ENCODE measurements at regions not wholly inside any gene's neighbourhood (a gene's known extent, or its start where the extent isn't known, plus 50 kb on each side); places are given as distances from the start of the nearest gene placed in this dataset.

GRCh38 chr7:13105209-13105608, 417.8 kb downstream of the ARL4A start:
- no peak overlapping the region for H3K4me3 ChIP-seq (ENCODE audit: low read length in 3 of 3)
- intact Hi-C loops (cut with DNase I): no loop called here
- no peaks in the 10 kb centered on the region for H3K36me3 ChIP-seq (ENCODE audit: control insufficient read depth in 2 of 3, insufficient read depth in 3 of 3, low read length in 3 of 3)
- no peaks in the 10 kb centered on the region for H3K4me1 ChIP-seq (ENCODE audit: control insufficient read depth in 2 of 3, insufficient read depth in 2 of 3, low read depth in 1 of 3, low read length in 3 of 3)
- FAIRE-seq: no peak
- H3K9ac ChIP-seq (ENCODE audit: low read length in 3 of 3): no peak overlapping the region
- no peaks in the 10 kb centered on the region for H3K9me3 ChIP-seq (ENCODE audit: control insufficient read depth in 2 of 3, insufficient read depth in 1 of 3, low read length in 3 of 3)
- no peaks in the 10 kb centered on the region for H3K27me3 ChIP-seq (ENCODE audit: control insufficient read depth, insufficient read depth, low read length)
- TF ChIP-seq CTCF (IDR thresholded peaks at IDR 0.05; ENCODE audit: borderline replicate concordance, extremely low read depth, insufficient read depth): no peak
- DNase-seq: no peak
- H3K27ac ChIP-seq (ENCODE audit: low read depth in 2 of 2, low read length in 2 of 2): no peak overlapping the region

- Histone ChIP-seq H3K4me1 (ENCODE audit: control insufficient read depth in 2 of 3, insufficient read depth in 2 of 3, low read depth in 1 of 3, low read length in 3 of 3) (no peaks in the 10 kb centered on the region), H3K27ac (ENCODE audit: low read depth in 2 of 2, low read length in 2 of 2) (no peak overlapping the region), H3K9me3 (ENCODE audit: control insufficient read depth in 2 of 3, insufficient read depth in 1 of 3, low read length in 3 of 3) (no peaks in the 10 kb centered on the region), H3K27me3 (ENCODE audit: control insufficient read depth, insufficient read depth, low read length) (no peaks in the 10 kb centered on the region), H3K4me3 (ENCODE audit: low read length in 3 of 3) (no peak overlapping the region), H3K9ac (ENCODE audit: low read length in 3 of 3) (no peak overlapping the region), H3K36me3 (ENCODE audit: control insufficient read depth in 2 of 3, insufficient read depth in 3 of 3, low read length in 3 of 3) (no peaks in the 10 kb centered on the region)
- DNase-seq: no peak
- no peak for FAIRE-seq
- intact Hi-C loops (cut with DNase I): no loop called here
- TF ChIP-seq CTCF (IDR thresholded peaks at IDR 0.05; ENCODE audit: borderline replicate concordance, extremely low read depth, insufficient read depth): no peak
Observed at GRCh38 chr7:13106513-13106912, 419.1 kb downstream of the ARL4A start.

GRCh38 chr7:13107291-13107690, 419.9 kb downstream of the ARL4A start:
- no peak for TF ChIP-seq CTCF (IDR thresholded peaks at IDR 0.05; ENCODE audit: borderline replicate concordance, extremely low read depth, insufficient read depth)
- Histone ChIP-seq H3K9me3 (ENCODE audit: control insufficient read depth in 2 of 3, insufficient read depth in 1 of 3, low read length in 3 of 3) (no peaks in the 10 kb centered on the region), H3K27ac (ENCODE audit: low read depth in 2 of 2, low read length in 2 of 2) (no peak overlapping the region), H3K36me3 (ENCODE audit: control insufficient read depth in 2 of 3, insufficient read depth in 3 of 3, low read length in 3 of 3) (no peaks in the 10 kb centered on the region), H3K4me3 (ENCODE audit: low read length in 3 of 3) (no peak overlapping the region), H3K27me3 (ENCODE audit: control insufficient read depth, insufficient read depth, low read length) (no peaks in the 10 kb centered on the region), H3K9ac (ENCODE audit: low read length in 3 of 3) (no peak overlapping the region), H3K4me1 (ENCODE audit: control insufficient read depth in 2 of 3, insufficient read depth in 2 of 3, low read depth in 1 of 3, low read length in 3 of 3) (no peaks in the 10 kb centered on the region)
- FAIRE-seq: no peak
- intact Hi-C loops (cut with DNase I): no loop called here
- DNase-seq: no peak

- no peak for TF ChIP-seq CTCF (IDR thresholded peaks at IDR 0.05; ENCODE audit: borderline replicate concordance, extremely low read depth, insufficient read depth)
- Histone ChIP-seq H3K36me3 (ENCODE audit: control insufficient read depth in 2 of 3, insufficient read depth in 3 of 3, low read length in 3 of 3) (no peaks in the 10 kb centered on the region), H3K4me1 (ENCODE audit: control insufficient read depth in 2 of 3, insufficient read depth in 2 of 3, low read depth in 1 of 3, low read length in 3 of 3) (no peaks in the 10 kb centered on the region), H3K9me3 (ENCODE audit: control insufficient read depth in 2 of 3, insufficient read depth in 1 of 3, low read length in 3 of 3) (no peaks in the 10 kb centered on the region), H3K9ac (ENCODE audit: low read length in 3 of 3) (no peak overlapping the region), H3K27me3 (ENCODE audit: control insufficient read depth, insufficient read depth, low read length) (no peaks in the 10 kb centered on the region), H3K27ac (ENCODE audit: low read depth in 2 of 2, low read length in 2 of 2) (no peak overlapping the region), H3K4me3 (ENCODE audit: low read length in 3 of 3) (no peak overlapping the region)
- no peak for FAIRE-seq
- DNase-seq: no peak
- intact Hi-C loops (cut with DNase I): no loop called here
Observed at GRCh38 chr7:13108061-13108460, 420.6 kb downstream of the ARL4A start.
